ENCODE measurements at regions not wholly inside any gene's neighbourhood (a gene's known extent, or its start where the extent isn't known, plus 50 kb on each side); places are given as distances from the start of the nearest gene placed in this dataset.

GRCh38 chr3:33936921-33937525 lies 138.6 kb downstream of the PDCD6IP start:
- DNase-seq (no peak), ATAC-seq (no peak)
- no peaks in the 10 kb centered on the region for H3K36me3 ChIP-seq
- no peaks in the 10 kb centered on the region for H3K9me3 ChIP-seq
- peaks cover 0 to 4% (median 0%) of the 10 kb centered on the region in 9 donors for H3K27me3 ChIP-seq
- TF ChIP-seq CTCF (IDR thresholded peaks at IDR 0.05) (no peak), POLR2A (IDR thresholded peaks at IDR 0.05) (no peak)
- WGBS, 4 donors: 46 to 64% (median 56%) methylated on average over 1 of the region's 1 CpG
- H3K27ac ChIP-seq: no peak overlapping the region
- peaks cover 0 to 6% (median 0%) of the 10 kb centered on the region in 12 donors for H3K4me1 ChIP-seq
- intact Hi-C loops (cut with DNase I): no loop called here
- no peak overlapping the region for H3K4me3 ChIP-seq

GRCh38 chr3:33937628-33938027 lies 139.2 kb downstream of the PDCD6IP start:
- Histone ChIP-seq H3K27ac (no peak overlapping the region), H3K4me3 (no peak overlapping the region), H3K27me3 (peaks cover 0 to 4% (median 0%) of the 10 kb centered on the region in 9 donors), H3K4me1 (peaks cover 0 to 6% (median 0%) of the 10 kb centered on the region in 12 donors), H3K36me3 (no peaks in the 10 kb centered on the region), H3K9me3 (no peaks in the 10 kb centered on the region)
- intact Hi-C loops (cut with DNase I): no loop called here
- ATAC-seq (no peak), DNase-seq (no peak)
- 82 to 97% (median 93%) methylated on average over 1 of the region's 1 CpG for whole genome bisulfite sequencing, 4 donors
- TF ChIP-seq CTCF (IDR thresholded peaks at IDR 0.05) (no peak), POLR2A (IDR thresholded peaks at IDR 0.05) (no peak)

- H3K36me3 ChIP-seq: no peaks in the 10 kb centered on the region
- intact Hi-C loops (cut with DNase I): no loop called here
- peaks cover 0 to 4% (median 0%) of the 10 kb centered on the region in 9 donors for H3K27me3 ChIP-seq
- 74 to 86% (median 82%) methylated on average over 5 of the region's 5 CpGs for WGBS, 4 donors
- no peak overlapping the region for H3K27ac ChIP-seq
- H3K4me3 ChIP-seq: no peak overlapping the region
- peaks cover 0 to 6% (median 0%) of the 10 kb centered on the region in 12 donors for H3K4me1 ChIP-seq
- no peaks in the 10 kb centered on the region for H3K9me3 ChIP-seq
- no peak for DNase-seq
- TF ChIP-seq POLR2A (IDR thresholded peaks at IDR 0.05) (no peak), CTCF (IDR thresholded peaks at IDR 0.05) (no peak)
- ATAC-seq: no peak
Measured at GRCh38 chr3:33940149-33940548, 141.7 kb downstream of the PDCD6IP start.

GRCh38 chr3:33940736-33941135 lies 142.3 kb downstream of the PDCD6IP start:
- WGBS, 4 donors: 39 to 53% (median 42%) methylated on average over 4 of the region's 4 CpGs
- no peak for ATAC-seq

More at GRCh38 chr3:33940736-33941135, 142.3 kb downstream of the PDCD6IP start:
- intact Hi-C loops (cut with DNase I): no loop called here
- no peak overlapping the region for H3K4me3 ChIP-seq
- H3K27ac ChIP-seq: no peak overlapping the region
- no peak for DNase-seq
- H3K36me3 ChIP-seq: no peaks in the 10 kb centered on the region
- H3K4me1 ChIP-seq: peaks cover 0 to 6% (median 0%) of the 10 kb centered on the region in 12 donors
- H3K27me3 ChIP-seq: peaks cover 0 to 4% (median 0%) of the 10 kb centered on the region in 9 donors
- TF ChIP-seq POLR2A (IDR thresholded peaks at IDR 0.05) (no peak), CTCF (IDR thresholded peaks at IDR 0.05) (no peak)
- no peaks in the 10 kb centered on the region for H3K9me3 ChIP-seq
